GM12878 (cell line): ENCODE measurements at regions not wholly inside any gene's neighbourhood (a gene's known extent, or its start where the extent isn't known, plus 50 kb on each side); places are given as distances from the start of the nearest gene placed in this dataset.
A peak's percentile ranks its signal among the peaks of the same experiment; 100 is the strongest.

Experiments
- BACH1 ChIP-seq: fragments of 450-650 bp; IDR thresholded peaks from 2 replicates; pipeline ENCODE4 v1.6.1; 2017; ENCODE audit warnings: mild to moderate bottlenecking, borderline replicate concordance
- BCLAF1 ChIP-seq: fragments of 450-650 bp; IDR thresholded peaks from 2 replicates; pipeline ENCODE4 v1.6.1; 2017; ENCODE audit warnings: antibody characterized with exemption, mild to moderate bottlenecking, moderate library complexity
- ESRRA ChIP-seq: IDR thresholded peaks from 2 replicates; pipeline ENCODE4 v1.6.1; 2012; ENCODE audit warnings: mild to moderate bottlenecking, low read length, improper control_type of control experiment
- GABPA ChIP-seq: IDR thresholded peaks from 2 replicates; pipeline ENCODE4 v1.6.1; 2014; ENCODE audit warnings: antibody characterized with exemption, low read depth, mild to moderate bottlenecking, inconsistent platforms
- KLF5 ChIP-seq: fragments of 450-650 bp; IDR thresholded peaks from 2 replicates; pipeline ENCODE4 v1.6.1; 2014; ENCODE audit warnings: mild to moderate bottlenecking; ENCODE audit not compliant: partially characterized antibody
- MTA2 ChIP-seq: fragments of 450-650 bp; IDR thresholded peaks from 2 replicates; pipeline ENCODE4 v1.6.1; 2016; ENCODE audit warnings: low read depth, mild to moderate bottlenecking, moderate library complexity
- NR2C1 ChIP-seq: fragments of 450-650 bp; IDR thresholded peaks from 2 replicates; pipeline ENCODE4 v1.6.1; 2017; ENCODE audit warnings: antibody characterized with exemption, mild to moderate bottlenecking, moderate library complexity
- PAX5 ChIP-seq: IDR thresholded peaks from 2 replicates; pipeline ENCODE4 v1.6.1; 2011; ENCODE audit warnings: low read depth, low read length, borderline replicate concordance
- PKNOX1 ChIP-seq: fragments of 450-650 bp; IDR thresholded peaks from 2 replicates; pipeline ENCODE4 v1.6.1; 2016; ENCODE audit warnings: mild to moderate bottlenecking
- PML ChIP-seq: IDR thresholded peaks from 2 replicates; pipeline ENCODE4 v1.6.1; 2012; ENCODE audit warnings: low read length, inconsistent platforms
- POLR2A ChIP-seq: IDR thresholded peaks from 2 replicates; pipeline ENCODE4 v1.6.1; 2011; ENCODE audit warnings: low read depth, mild to moderate bottlenecking, low read length
- RCOR1 ChIP-seq: conservative IDR thresholded peaks from 2 replicates; pipeline ENCODE4 v1.6.1; 2012; ENCODE audit warnings: low read depth, low read length, improper control_type of control experiment
- RELA ChIP-seq: fragments of 450-650 bp; IDR thresholded peaks from 2 replicates; pipeline ENCODE4 v1.8.0; 2014; ENCODE audit warnings: borderline replicate concordance; ENCODE audit not compliant: partially characterized antibody
- SMAD1 ChIP-seq: fragments of 450-650 bp; IDR thresholded peaks from 2 replicates; pipeline ENCODE4 v1.6.1; 2018; ENCODE audit warnings: mild to moderate bottlenecking, low read depth; ENCODE audit not compliant: partially characterized antibody
- SRF ChIP-seq, 2 experiments: IDR thresholded peaks; 2 replicates each; pipeline ENCODE4 v1.6.1; 2011; ENCODE audit warnings: low read depth in 2 of 2, low read length in 2 of 2, mild to moderate bottlenecking in 1 of 2, moderate library complexity in 1 of 2
- SUZ12 ChIP-seq: fragments of 200-600 bp; sonication (generic); IDR thresholded peaks from one replicate; pipeline ENCODE4 v1.6.1; 2018; ENCODE audit warnings: antibody characterized with exemption, mild to moderate bottlenecking; ENCODE audit not compliant: unreplicated experiment
- TAF1 ChIP-seq: IDR thresholded peaks from 2 replicates; pipeline ENCODE4 v1.6.1; 2011; ENCODE audit warnings: mild to moderate bottlenecking, low read depth, low read length, borderline replicate concordance
- WRNIP1 ChIP-seq: IDR thresholded peaks from 2 replicates; pipeline ENCODE4 v1.6.1; 2011; ENCODE audit warnings: low read depth, low read length, improper control_type of control experiment, borderline replicate concordance
- ZBTB11 ChIP-seq: fragments of 450-650 bp; formaldehyde crosslinking; IDR thresholded peaks from 2 replicates; pipeline ENCODE4 v1.5.0; 2022; ENCODE audit warnings: mild to moderate bottlenecking, missing genetic modification characterization
- ZBTB40 ChIP-seq: fragments of 450-650 bp; IDR thresholded peaks from 2 replicates; pipeline ENCODE4 v1.6.1; 2016; ENCODE audit warnings: mild to moderate bottlenecking, moderate library complexity, borderline replicate concordance
- ZZZ3 ChIP-seq: IDR thresholded peaks from 2 replicates; pipeline ENCODE4 v1.6.1; 2011; ENCODE audit warnings: low read depth; ENCODE audit not compliant: control insufficient read depth, insufficient read length

GRCh38 chr6:79335133-79335674 is 100.7 kb upstream of the HMGN3 start (continued):
- no peak for TF ChIP-seq WRNIP1
- no peak for TF ChIP-seq ZZZ3
- TF ChIP-seq ZBTB40: no peak
- peak; percentile 57 for TF ChIP-seq RELA
- TF ChIP-seq SRF (IDR thresholded peaks at IDR 0.05; ENCODE audit: low read depth in 2 of 2, low read length in 2 of 2): no peak
- TF ChIP-seq TAF1: no peak
- TF ChIP-seq PAX5: no peak
- no peak for TF ChIP-seq SUZ12
- TF ChIP-seq MTA2: peak; percentile 91
- TF ChIP-seq BACH1: peak; percentile 87
- TF ChIP-seq NR2C1: no peak
- TF ChIP-seq BCLAF1: no peak
- TF ChIP-seq ZBTB11 (CRISPR knock-in tag): no peak
- no peak for TF ChIP-seq SMAD1
- TF ChIP-seq KLF5: peak; percentile 43
- no peak for TF ChIP-seq PKNOX1
- no peak for TF ChIP-seq ESRRA
- no peak for TF ChIP-seq RCOR1
- peak; percentile 86 for TF ChIP-seq PML
- peak; percentile 42 for TF ChIP-seq GABPA
- no peak for TF ChIP-seq POLR2A
